CD4-positive, alpha-beta memory T cell (primary cell): ENCODE measurements at regions not wholly inside any gene's neighbourhood (a gene's known extent, or its start where the extent isn't known, plus 50 kb on each side); places are given as distances from the start of the nearest gene placed in this dataset.

ENCODE experiments used
- CTCF ChIA-PET: fragments of 350-600 bp; sonication (Branson Sonifier 250); formaldehyde crosslinking; loops from one replicate; lab custom pipeline; 2021; ENCODE audit warnings: inconsistent platforms; ENCODE audit not compliant: partially characterized antibody; lab: Charles Lee
- POLR2A ChIA-PET: fragments of 350-600 bp; sonication (Branson Sonifier 250); formaldehyde crosslinking; loops from one replicate; lab custom pipeline; 2021; ENCODE audit not compliant: partially characterized antibody; lab: Charles Lee
- DNase-seq, 5 donors: peaks; one replicate each; pipeline versions ENCODE4 v3.0.0 to v3.0.0-alpha.2; 2020 to 2022; ENCODE audit warnings: mixed read lengths in 1 of 5
- H3K27ac ChIP-seq: one replicate; pipeline ENCODE4 v1.7.0; 2013; ENCODE audit warnings: low read depth, low read length
- H3K27me3 ChIP-seq: 2 replicates; pipeline ENCODE4 v1.7.0; 2013; ENCODE audit warnings: mild to moderate bottlenecking, low read length, moderate library complexity; ENCODE audit not compliant: insufficient read depth
- H3K36me3 ChIP-seq: 2 replicates; pipeline ENCODE4 v1.7.0; 2013; ENCODE audit warnings: mild to moderate bottlenecking, low read length, moderate library complexity; ENCODE audit not compliant: insufficient read depth
- H3K4me1 ChIP-seq: 2 replicates; pipeline ENCODE4 v1.7.0; 2013; ENCODE audit warnings: mild to moderate bottlenecking, low read length, moderate library complexity; ENCODE audit not compliant: insufficient read depth
- H3K4me3 ChIP-seq, 2 donors: one replicate each; pipeline ENCODE4 v1.7.0; 2013; ENCODE audit warnings: low read length in 2 of 2, mild to moderate bottlenecking in 1 of 2
- H3K9me3 ChIP-seq, 2 donors: one replicate each; pipeline ENCODE4 v1.7.0; 2013; ENCODE audit warnings: low read length in 2 of 2, control low read depth in 1 of 2; ENCODE audit not compliant: control insufficient read depth in 1 of 2
- H3K27ac Mint-ChIP-seq, 7 donors: one replicate each; pipeline ENCODE4 v1.8.0; 2020 to 2021; ENCODE audit warnings: mixed read lengths in 7 of 7, mild to moderate bottlenecking in 6 of 7, inconsistent platforms in 3 of 7, moderate library complexity in 3 of 7
- H3K27me3 Mint-ChIP-seq, 2 donors: one replicate each; pipeline ENCODE4 v1.8.0; 2020 to 2021; ENCODE audit warnings: mixed read lengths in 2 of 2
- H3K36me3 Mint-ChIP-seq, 2 donors: one replicate each; pipeline ENCODE4 v1.8.0; 2020 to 2021; ENCODE audit warnings: mixed read lengths in 2 of 2, inconsistent platforms in 1 of 2, mild to moderate bottlenecking in 1 of 2
- H3K4me1 Mint-ChIP-seq, 4 donors: one replicate each; pipeline ENCODE4 v1.8.0; 2020 to 2021; ENCODE audit warnings: mixed read lengths in 4 of 4, mild to moderate bottlenecking in 1 of 4
- H3K4me3 Mint-ChIP-seq, 8 donors: one replicate each; pipeline ENCODE4 v1.8.0; 2020 to 2021; ENCODE audit warnings: mixed read lengths in 8 of 8, mild to moderate bottlenecking in 7 of 8, moderate library complexity in 6 of 8, inconsistent platforms in 3 of 8
- H3K9me3 Mint-ChIP-seq, 8 donors: one replicate each; pipeline ENCODE4 v1.8.0; 2020 to 2021; ENCODE audit warnings: mixed read lengths in 8 of 8, mild to moderate bottlenecking in 5 of 8, inconsistent platforms in 3 of 8, moderate library complexity in 1 of 8
- intact Hi-C: fragments of 100-400 bp; cut with micrococcal nuclease; formaldehyde crosslinking; loops from one replicate; pipeline ENCODE4 v1.15.1; 2023

DNA sequence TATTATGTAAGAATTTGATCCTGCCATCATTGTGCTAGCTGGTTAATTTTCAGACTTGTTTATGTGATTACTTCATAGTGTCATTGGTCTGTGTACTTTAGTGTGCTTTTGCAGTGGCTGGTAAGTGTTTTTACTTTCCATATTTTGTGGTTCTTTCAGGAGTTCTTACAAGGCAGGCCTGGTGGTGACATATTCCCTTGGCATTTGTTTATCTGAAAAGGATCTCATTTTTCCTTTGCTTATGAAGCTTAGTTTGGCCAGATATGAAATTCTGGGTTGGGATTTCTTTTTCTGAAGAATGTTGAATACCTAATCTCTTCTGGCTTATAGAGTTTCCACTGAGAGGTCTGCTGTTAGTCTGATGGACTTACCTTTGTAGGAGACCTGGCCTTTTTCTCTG is 72.8 kb upstream of the MC4R start:
- H3K27ac ChIP-seq, result no peak overlapping the region
- Mint-ChIP-seq H3K4me1 (no peaks in the 10 kb centered on the region), H3K9me3 (peaks cover 9 to 26% (median 12%) of the 10 kb centered on the region in 8 donors), H3K27ac (no peak overlapping the region), H3K27me3 (no peaks in the 10 kb centered on the region), H3K36me3 (no peaks in the 10 kb centered on the region), H3K4me3 (no peak overlapping the region)
- no peak for DNase-seq
- POLR2A ChIA-PET, result no interaction called here
- H3K4me3 ChIP-seq, result no peak overlapping the region
- H3K9me3 ChIP-seq, result no peaks in the 10 kb centered on the region
- no peaks in the 10 kb centered on the region for H3K27me3 ChIP-seq
- intact Hi-C loops, result no loop called here
- H3K4me1 ChIP-seq, result no peaks in the 10 kb centered on the region
- H3K36me3 ChIP-seq, result no peaks in the 10 kb centered on the region
- CTCF ChIA-PET, result no interaction called here

DNA sequence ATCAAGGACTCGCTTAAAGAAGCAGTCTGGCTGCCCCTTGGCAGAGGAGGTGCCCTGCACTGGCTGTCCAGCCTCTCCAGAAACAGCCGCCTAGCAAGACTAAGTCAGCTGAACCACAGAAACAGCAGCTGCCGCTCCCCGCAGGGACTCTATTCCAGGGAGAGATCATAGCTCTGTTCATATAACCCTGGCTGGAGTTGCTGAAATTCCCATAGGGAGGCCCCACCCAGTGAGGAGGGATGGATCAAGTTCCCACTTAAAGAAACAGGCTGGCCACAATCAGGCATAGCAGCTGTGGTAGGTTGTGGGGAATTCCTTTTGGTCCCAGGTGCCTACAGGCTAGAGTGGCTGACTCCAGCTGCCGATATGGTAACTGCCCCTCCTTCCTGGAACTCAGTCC is 74.2 kb upstream of the MC4R start:
- H3K9me3 Mint-ChIP-seq, result peaks cover 6 to 26% (median 12%) of the 10 kb centered on the region in 8 donors
- ChIA-PET POLR2A (no interaction called here), CTCF (no interaction called here)
- no peaks in the 10 kb centered on the region for H3K9me3 ChIP-seq
- no peaks in the 10 kb centered on the region for H3K27me3 Mint-ChIP-seq
- intact Hi-C loops, result no loop called here
- no peaks in the 10 kb centered on the region for H3K36me3 Mint-ChIP-seq
- H3K4me1 ChIP-seq, result no peaks in the 10 kb centered on the region
- H3K4me3 ChIP-seq, result no peak overlapping the region
- no peaks in the 10 kb centered on the region for H3K36me3 ChIP-seq
- H3K4me1 Mint-ChIP-seq, result no peaks in the 10 kb centered on the region
- no peaks in the 10 kb centered on the region for H3K27me3 ChIP-seq
- H3K27ac Mint-ChIP-seq, result no peak overlapping the region
- no peak overlapping the region for H3K27ac ChIP-seq
- no peak for DNase-seq
- no peak overlapping the region for H3K4me3 Mint-ChIP-seq

DNA sequence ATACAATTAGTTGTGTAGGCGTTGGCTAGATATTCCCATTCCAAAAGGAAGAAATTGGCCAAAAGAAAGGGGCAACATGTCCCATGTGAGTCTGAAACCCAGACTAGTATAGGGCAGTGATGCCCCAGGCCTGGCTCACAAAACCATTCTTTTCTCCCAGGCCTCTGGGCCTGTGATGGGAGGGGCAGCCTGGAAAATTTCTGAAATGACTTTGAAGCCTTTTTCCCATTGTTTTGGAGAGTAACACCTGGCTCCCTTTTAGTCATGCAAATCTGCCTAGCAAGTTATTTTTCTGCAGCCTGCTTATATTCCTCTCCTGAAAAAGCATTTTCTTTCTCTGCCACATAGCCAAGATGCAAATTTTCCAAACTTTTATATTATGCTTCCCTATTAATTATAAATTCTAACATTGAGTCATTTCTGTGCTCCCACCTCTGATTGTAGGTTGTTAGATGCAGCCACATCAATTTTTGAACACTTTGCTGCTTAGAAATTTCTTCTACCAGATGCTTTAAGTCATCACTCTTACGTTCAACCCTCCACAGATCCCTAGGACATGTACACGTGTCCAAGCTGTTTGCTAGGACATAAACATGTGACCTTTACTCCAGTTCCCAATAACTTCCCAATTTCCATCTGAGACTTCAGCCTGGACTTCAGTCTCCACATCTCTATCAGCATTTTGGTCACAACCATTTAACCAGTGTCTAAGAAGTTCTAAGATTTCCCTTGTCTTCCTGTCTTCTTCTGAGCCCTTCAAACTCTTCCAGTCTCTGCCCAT is 76.1 kb upstream of the MC4R start:
- H3K36me3 ChIP-seq, result no peaks in the 10 kb centered on the region
- H3K27ac Mint-ChIP-seq, result no peak overlapping the region
- no peaks in the 10 kb centered on the region for H3K4me1 Mint-ChIP-seq
- H3K9me3 Mint-ChIP-seq, result peaks cover 4 to 23% (median 12%) of the 10 kb centered on the region in 8 donors
- ChIA-PET CTCF (no interaction called here), POLR2A (no interaction called here)
- no peaks in the 10 kb centered on the region for H3K27me3 Mint-ChIP-seq
- H3K27me3 ChIP-seq, result no peaks in the 10 kb centered on the region
- no peak for DNase-seq
- H3K4me3 ChIP-seq, result no peak overlapping the region
- intact Hi-C loops, result no loop called here
- H3K36me3 Mint-ChIP-seq, result no peaks in the 10 kb centered on the region
- H3K27ac ChIP-seq, result no peak overlapping the region
- no peaks in the 10 kb centered on the region for H3K9me3 ChIP-seq
- no peak overlapping the region for H3K4me3 Mint-ChIP-seq
- no peaks in the 10 kb centered on the region for H3K4me1 ChIP-seq

DNA sequence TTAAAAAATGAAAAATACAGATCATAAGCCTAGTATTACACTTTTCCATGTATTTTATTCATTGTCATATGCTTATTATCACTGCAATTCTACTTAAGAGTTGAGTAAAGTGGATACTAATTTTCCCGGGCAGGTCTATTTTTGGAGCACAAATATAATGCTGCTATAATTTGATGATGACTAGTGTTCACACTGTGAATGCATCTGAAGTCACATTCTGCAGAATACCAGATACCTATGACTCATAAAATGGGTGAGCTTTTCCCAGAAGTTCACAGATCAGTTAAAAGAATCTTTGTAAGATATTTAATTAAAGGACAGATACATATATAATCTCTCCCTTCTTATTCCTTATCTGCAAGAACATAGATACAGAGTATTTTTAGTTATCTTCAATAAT is 79.8 kb upstream of the MC4R start:
- H3K4me1 Mint-ChIP-seq, result no peaks in the 10 kb centered on the region
- no peaks in the 10 kb centered on the region for H3K27me3 ChIP-seq
- no peaks in the 10 kb centered on the region for H3K4me1 ChIP-seq
- intact Hi-C loops, result no loop called here
- no peaks in the 10 kb centered on the region for H3K27me3 Mint-ChIP-seq
- ChIA-PET CTCF (no interaction called here), POLR2A (no interaction called here)
- no peak overlapping the region for H3K27ac ChIP-seq
- H3K4me3 ChIP-seq, result no peak overlapping the region
- H3K4me3 Mint-ChIP-seq, result no peak overlapping the region
- no peak overlapping the region for H3K27ac Mint-ChIP-seq
- DNase-seq, result no peak
- H3K36me3 Mint-ChIP-seq, result no peaks in the 10 kb centered on the region
- H3K9me3 ChIP-seq, result no peaks in the 10 kb centered on the region
- H3K9me3 Mint-ChIP-seq, result peaks cover 4 to 17% (median 8%) of the 10 kb centered on the region in 8 donors
- H3K36me3 ChIP-seq, result no peaks in the 10 kb centered on the region

DNA sequence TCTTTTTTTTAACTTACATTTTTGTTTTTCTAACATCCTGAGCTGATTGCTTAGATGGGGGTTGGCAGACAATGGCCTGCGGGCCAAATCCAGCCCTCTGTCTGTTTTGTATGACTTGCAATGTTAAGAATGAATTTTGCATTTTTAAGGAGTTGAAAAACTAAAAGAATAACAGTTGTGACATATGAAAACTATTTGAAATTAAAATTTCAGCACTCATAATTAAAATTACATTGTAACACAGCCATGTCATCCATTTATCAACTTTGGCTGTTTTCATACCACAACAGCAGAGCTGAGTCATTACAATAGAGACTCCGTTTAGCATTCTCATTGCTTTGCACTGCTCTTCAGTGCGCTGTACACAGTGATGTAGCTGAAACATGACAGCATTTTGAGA is 94.1 kb upstream of the MC4R start:
- Histone ChIP-seq H3K36me3 (no peaks in the 10 kb centered on the region), H3K27ac (no peak overlapping the region), H3K4me1 (no peaks in the 10 kb centered on the region), H3K9me3 (no peaks in the 10 kb centered on the region), H3K4me3 (no peak overlapping the region), H3K27me3 (no peaks in the 10 kb centered on the region)
- no peaks in the 10 kb centered on the region for H3K4me1 Mint-ChIP-seq
- CTCF ChIA-PET, result no interaction called here
- no peak overlapping the region for H3K27ac Mint-ChIP-seq
- POLR2A ChIA-PET, result no interaction called here
- no peaks in the 10 kb centered on the region for H3K36me3 Mint-ChIP-seq
- peaks cover 0 to 3% (median 0%) of the 10 kb centered on the region in 8 donors for H3K9me3 Mint-ChIP-seq
- no peak overlapping the region for H3K4me3 Mint-ChIP-seq
- no peak for DNase-seq
- intact Hi-C loops, result no loop called here
- no peaks in the 10 kb centered on the region for H3K27me3 Mint-ChIP-seq

DNA sequence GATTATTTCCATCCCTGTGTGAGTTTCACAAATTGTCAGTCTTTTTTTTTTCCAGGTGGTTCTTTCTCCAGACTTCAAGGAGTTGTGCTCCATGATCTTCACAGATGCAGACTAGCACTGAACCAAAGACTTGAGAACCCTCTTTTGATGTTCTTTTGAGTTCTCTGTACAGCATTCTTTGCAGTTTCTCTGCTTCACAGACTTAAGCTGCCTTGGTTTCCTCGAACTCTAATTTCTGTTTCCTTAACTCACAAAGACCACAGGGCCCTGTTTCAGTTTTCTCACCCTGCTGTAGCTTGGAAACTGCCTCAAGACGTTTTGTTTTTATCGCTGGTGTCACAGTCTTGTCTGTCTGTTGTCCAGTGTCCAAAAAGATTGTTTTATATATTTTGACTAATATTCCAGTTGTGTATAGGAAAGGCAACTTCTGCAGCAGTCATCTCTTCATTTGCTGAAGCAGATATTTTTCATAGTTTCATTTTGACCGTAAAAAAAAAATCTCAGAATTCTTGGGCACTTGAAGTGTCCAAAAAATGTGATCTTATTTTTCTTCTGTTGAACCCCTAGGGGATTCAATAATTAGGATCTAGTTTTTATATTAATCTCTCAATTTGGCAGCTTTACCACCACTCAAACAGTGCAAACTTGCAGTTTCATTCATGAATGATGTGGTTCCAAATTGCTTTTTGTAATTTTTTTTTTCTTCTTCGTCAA is 97.0 kb upstream of the MC4R start:
- no peaks in the 10 kb centered on the region for H3K4me1 Mint-ChIP-seq
- peaks cover 0 to 8% (median 3%) of the 10 kb centered on the region in 8 donors for H3K9me3 Mint-ChIP-seq
- no peaks in the 10 kb centered on the region for H3K4me1 ChIP-seq
- no peaks in the 10 kb centered on the region for H3K36me3 ChIP-seq
- no peaks in the 10 kb centered on the region for H3K36me3 Mint-ChIP-seq
- ChIA-PET CTCF (no interaction called here), POLR2A (no interaction called here)
- H3K27ac Mint-ChIP-seq, result no peak overlapping the region
- intact Hi-C loops, result no loop called here
- H3K27me3 ChIP-seq, result no peaks in the 10 kb centered on the region
- H3K27me3 Mint-ChIP-seq, result no peaks in the 10 kb centered on the region
- DNase-seq, result no peak
- no peak overlapping the region for H3K4me3 Mint-ChIP-seq
- H3K4me3 ChIP-seq, result no peak overlapping the region
- H3K27ac ChIP-seq, result no peak overlapping the region
- H3K9me3 ChIP-seq, result no peaks in the 10 kb centered on the region

DNA sequence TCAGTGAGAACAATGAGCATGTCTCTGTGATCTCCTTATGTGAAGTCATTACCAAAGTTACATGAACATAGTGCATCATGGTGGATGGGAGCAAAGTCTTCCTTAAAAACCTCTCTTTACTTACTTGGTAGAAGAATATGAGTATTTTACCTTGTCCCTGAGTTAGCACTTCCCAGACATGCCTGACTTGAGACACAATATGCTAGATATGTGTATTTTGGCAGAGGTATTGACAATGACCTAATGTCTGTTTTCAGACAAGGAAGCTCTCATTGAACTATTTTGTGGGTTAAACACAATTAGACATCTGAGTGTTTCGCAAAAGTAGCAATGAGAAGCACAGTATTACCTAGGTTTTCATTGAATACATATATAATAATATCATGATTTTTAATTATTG is 99.1 kb upstream of the MC4R start:
- H3K27me3 ChIP-seq, result no peaks in the 10 kb centered on the region
- DNase-seq, result no peak
- no peaks in the 10 kb centered on the region for H3K36me3 ChIP-seq
- no peak overlapping the region for H3K27ac ChIP-seq
- intact Hi-C loops, result no loop called here
- H3K4me1 ChIP-seq, result no peaks in the 10 kb centered on the region
- peaks cover 0 to 9% (median 2%) of the 10 kb centered on the region in 8 donors for H3K9me3 Mint-ChIP-seq
- ChIA-PET POLR2A (no interaction called here), CTCF (no interaction called here)
- H3K4me3 ChIP-seq, result no peak overlapping the region
- H3K27ac Mint-ChIP-seq, result no peak overlapping the region
- no peak overlapping the region for H3K4me3 Mint-ChIP-seq
- H3K27me3 Mint-ChIP-seq, result no peaks in the 10 kb centered on the region
- H3K36me3 Mint-ChIP-seq, result no peaks in the 10 kb centered on the region
- H3K9me3 ChIP-seq, result no peaks in the 10 kb centered on the region
- no peaks in the 10 kb centered on the region for H3K4me1 Mint-ChIP-seq
